ENCODE measurements at regions not wholly inside any gene's neighbourhood (a gene's known extent, or its start where the extent isn't known, plus 50 kb on each side); places are given as distances from the start of the nearest gene placed in this dataset.
"Not testable (repeated sequence)": the region's sequence is repeated elsewhere in the genome, so short reads cannot be mapped to it uniquely, and the experiment has no call there.

GRCh38 chr5:103990064-103990463 lies 427.5 kb upstream of the NUDT12 start:
- DNase-seq = no peak

DNA sequence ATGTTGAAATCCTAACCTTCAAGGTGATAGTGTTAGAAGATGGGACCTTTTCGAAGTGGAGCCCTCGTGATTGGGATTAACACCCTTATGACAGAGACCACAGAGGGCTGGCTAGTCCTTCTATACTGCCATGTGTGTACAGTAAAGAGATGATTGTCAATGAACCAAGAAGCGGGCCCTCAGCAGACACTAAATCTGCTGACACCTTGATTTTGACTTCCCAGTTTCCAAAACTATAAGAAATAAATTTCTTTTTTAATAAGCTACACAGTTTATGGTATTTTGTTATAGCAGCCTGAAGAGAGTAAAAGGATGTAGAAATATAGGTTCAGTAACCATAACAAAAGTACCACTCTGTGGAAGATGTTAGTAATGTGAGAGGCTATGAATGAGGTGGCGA lies 419.0 kb upstream of the NUDT12 start:
- DNase-seq = no peak

GRCh38 chr5:103973669-103974068 lies 411.1 kb upstream of the NUDT12 start:
- no peak for DNase-seq

GRCh38 chr5:103966295-103966694 lies 403.7 kb upstream of the NUDT12 start:
- DNase-seq = not testable (repeated sequence)

DNA sequence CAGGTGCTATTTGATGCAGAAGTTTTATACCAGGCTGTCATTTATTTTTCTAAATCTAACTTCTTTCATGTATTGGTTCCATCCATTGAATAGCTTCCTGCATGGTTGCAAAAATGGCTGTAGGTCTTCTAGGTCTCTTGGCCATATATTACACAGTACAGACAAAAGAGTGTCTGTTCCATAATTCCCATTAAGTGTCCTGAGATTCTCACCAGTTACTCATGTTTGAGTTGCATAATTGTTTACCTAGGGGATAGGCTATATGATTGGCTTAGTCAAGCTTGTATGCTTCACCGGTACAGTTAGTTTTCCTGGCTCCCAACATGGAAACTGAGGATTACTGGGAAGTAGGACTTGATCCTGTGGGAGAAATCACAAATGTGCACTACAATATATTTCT lies 399.4 kb upstream of the NUDT12 start:
- DNase-seq = no peak

- no peak for DNase-seq
These were observed 391.2 kb upstream of the NUDT12 start for GRCh38 chr5:103953601-103954382.

GRCh38 chr5:103951776-103952175 lies 389.2 kb upstream of the NUDT12 start:
- DNase-seq = no peak

DNA sequence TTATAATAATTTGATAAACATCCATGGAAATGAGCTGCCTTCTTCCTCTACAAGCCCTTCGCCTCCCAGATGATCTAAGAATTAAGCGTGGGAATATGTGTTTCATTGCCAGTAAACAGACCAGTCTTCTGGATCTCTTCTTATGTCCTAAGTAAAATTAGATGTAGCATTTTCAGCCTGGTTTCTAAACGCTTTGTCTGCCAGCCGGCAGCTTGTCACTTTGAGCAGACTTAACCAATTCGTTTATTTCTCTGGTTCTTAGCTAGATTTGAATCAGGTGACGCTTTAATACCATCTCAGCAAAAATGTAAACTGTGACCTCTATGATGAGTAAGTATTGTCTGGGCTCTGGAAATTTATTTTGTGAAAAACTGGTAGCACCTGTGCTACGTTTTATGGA lies 380.6 kb upstream of the NUDT12 start:
- no peak for DNase-seq

DNA sequence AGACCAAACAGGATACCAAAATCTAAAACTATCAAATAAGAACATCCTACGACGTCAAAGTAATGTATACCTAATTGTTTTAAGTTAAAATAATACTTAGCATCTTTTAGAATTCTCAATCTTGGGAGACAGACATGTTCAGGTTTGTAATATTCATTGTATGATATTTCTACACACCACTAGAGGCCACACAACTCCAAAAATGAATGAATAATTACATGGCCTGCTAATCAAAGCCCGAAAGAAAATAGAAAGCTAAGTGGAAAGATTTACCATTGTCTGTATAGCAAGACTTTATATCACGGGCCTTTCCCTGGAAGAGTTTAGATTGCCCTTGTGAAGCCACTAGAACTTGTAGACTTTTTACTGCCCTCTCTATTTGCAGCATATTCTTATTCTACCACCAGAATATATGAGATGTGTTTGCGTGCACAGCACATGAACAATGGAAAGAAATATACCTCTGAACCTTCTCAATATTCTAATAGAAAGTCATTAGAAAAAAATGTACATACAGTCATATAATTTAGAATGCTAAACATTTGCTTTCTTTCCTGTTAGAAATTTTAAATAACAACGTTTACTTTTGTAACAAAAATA lies 380.1 kb upstream of the NUDT12 start:
- DNase-seq = no peak

GRCh38 chr5:103941596-103941995 lies 379.0 kb upstream of the NUDT12 start:
- no peak for DNase-seq

- no peak for DNase-seq
These were observed 375.6 kb upstream of the NUDT12 start for GRCh38 chr5:103938146-103938695.

DNA sequence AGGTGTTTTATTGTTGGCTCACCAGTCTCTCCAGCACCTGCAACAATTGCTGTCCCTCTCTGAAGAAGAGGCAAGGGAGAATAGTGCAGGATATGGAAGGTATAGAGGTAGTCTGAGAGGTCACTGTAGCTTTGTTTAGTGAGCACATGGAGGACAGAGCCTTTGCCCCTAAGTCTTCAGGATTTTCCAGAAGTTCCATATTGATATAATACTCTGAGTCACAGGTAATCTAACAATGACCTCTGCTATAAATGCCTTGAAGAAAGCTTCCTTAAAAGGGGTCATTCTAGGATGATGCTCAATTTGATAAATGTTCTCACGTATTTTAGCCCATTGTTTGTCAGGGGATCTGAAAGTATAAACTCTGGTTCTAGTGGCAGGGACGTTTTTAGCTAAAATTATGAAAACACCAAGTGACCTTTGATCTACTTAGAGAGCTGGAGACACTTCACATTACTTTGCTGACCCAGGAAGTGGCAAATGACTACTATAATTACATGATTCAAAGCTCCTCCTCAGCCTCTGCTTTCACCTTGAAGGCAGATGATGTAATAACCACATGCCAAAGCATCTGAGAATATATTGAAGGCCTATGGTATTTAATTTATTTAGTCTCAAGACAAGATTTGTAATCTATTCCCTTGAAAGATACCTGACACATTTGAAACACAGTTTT lies 366.9 kb upstream of the NUDT12 start:
- no peak for DNase-seq

DNA sequence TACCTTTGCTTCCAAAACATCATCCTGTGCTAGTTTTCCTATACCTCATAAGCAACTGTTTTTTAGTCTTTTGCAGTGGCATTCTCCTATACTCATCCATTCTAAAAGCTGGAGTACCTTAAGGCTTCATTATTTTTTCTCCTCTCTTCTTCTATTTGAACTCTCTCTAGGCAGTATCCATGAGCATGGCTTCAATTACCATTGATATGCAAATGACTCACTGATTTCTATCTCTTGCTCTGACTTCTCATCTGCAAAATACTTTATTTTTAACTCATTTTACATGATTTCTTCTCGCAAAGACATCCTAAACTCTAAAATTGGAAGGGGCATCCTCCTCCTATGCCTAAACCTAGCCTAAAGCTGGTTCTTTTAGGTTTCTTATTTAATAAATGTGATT lies 365.1 kb upstream of the NUDT12 start:
- no peak for DNase-seq

- DNase-seq = no peak
These were observed 361.1 kb upstream of the NUDT12 start for GRCh38 chr5:103923616-103924168.

DNA sequence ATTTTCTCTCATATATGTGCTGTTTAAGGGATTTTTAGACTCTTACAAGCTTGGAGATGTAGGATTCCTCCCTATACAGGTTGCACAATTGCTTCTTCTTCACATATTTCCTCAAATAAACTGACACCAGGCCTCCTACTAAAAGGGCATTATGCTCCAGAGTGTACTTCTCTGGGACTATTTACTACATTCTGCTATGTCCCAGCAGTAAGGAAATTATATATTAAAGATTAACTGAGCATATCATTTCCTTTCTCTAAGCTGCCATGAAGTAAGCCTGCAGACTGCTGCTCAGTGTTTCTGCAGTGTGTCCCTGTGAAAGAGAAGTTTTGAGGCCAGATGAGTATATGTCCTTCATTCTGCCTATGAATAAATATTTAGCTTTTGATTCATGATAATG lies 356.9 kb upstream of the NUDT12 start:
- DNase-seq = no peak

DNA sequence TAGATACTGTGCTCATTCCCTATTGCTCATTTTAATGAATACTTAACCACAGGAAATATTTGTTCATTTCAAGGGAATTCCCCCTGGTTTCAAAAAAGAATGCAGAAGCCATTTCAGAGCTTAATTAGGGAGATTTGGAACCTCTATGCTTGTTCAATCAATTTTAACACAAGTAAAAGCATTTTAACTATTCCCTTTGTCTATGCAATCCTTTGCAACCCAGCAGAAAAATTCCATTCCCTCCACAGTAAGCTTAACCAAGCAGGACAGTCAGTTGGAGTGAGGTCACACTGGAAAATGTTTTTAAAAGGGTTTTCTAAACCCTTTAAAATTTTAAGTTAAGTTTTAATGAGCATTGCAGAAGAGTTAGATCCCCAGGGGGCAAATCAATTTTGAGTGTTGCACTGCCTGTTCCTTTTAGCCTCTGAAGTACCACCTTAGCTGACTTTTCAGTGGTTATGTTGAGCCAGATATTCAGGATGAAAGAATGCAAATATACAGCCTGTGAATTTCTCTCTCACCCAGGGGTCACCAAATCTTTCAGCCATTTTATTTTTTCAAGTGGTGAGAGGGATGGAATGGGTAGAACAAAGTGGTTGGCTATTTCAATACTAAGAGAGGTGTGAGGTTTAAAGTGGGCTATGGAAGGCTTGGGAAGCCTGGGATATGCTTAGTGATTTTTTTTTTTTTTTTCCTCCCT lies 356.2 kb upstream of the NUDT12 start:
- DNase-seq = no peak

GRCh38 chr5:103915081-103915480 lies 352.5 kb upstream of the NUDT12 start:
- no peak for DNase-seq

- no peak for DNase-seq
These were observed 348.2 kb upstream of the NUDT12 start for GRCh38 chr5:103910786-103911185.

- DNase-seq = no peak
These were observed 347.4 kb upstream of the NUDT12 start for GRCh38 chr5:103910011-103910410.

GRCh38 chr5:103909391-103909790 lies 346.8 kb upstream of the NUDT12 start:
- DNase-seq = no peak

GRCh38 chr5:103908336-103909080 lies 345.9 kb upstream of the NUDT12 start:
- DNase-seq = no peak

- no peak for DNase-seq
These were observed 344.4 kb upstream of the NUDT12 start for GRCh38 chr5:103907001-103907400.
